GM12878 (cell line): ENCODE measurements at regions not wholly inside any gene's neighbourhood (a gene's known extent, or its start where the extent isn't known, plus 50 kb on each side); places are given as distances from the start of the nearest gene placed in this dataset.

Source experiments
- ATAC-seq: fragments of 200-7000 bp; cut with Tn5 transposase; 3 replicates; pipeline ENCODE4 v1.9.1; 2020; ENCODE audit warnings: mild to moderate bottlenecking, moderate library complexity
- BruUV-seq: library from RNA; stranded (reverse); fragments of 400-500 nt; replicated peaks from 2 replicates; lab custom pipeline; 2021; lab: Mats Ljungman, UMichigan
- CTCF ChIA-PET: fragments of 300-600 bp; sonication (Branson Sonifier 250); formaldehyde crosslinking; extraction: SDS; loops from one replicate; lab custom pipeline; 2021; ENCODE audit warnings: inconsistent platforms; lab: Yijun Ruan, JAX
- POLR2A ChIA-PET: fragments of 350-600 bp; formaldehyde crosslinking; extraction: SDS; loops from one replicate; lab custom pipeline; 2021; ENCODE audit warnings: inconsistent platforms; lab: Charles Lee
- RAD21 ChIA-PET: fragments of 300-600 bp; sonication (Branson Sonifier 250); formaldehyde crosslinking; loops from one replicate; lab custom pipeline; 2023; ENCODE audit warnings: antibody characterized with exemption; ENCODE audit not compliant: unreplicated experiment; lab: Charles Lee
- SMC1A ChIA-PET: fragments of 300-600 bp; sonication (Branson Sonifier 250); formaldehyde crosslinking; loops from one replicate; lab custom pipeline; 2023; ENCODE audit not compliant: unreplicated experiment, uncharacterized antibody; lab: Charles Lee
- DNase-seq: peaks from one replicate; pipeline ENCODE4 v3.0.0-alpha.2; 2011; ENCODE audit warnings: low read depth, low spot score
- FAIRE-seq: peaks from 3 replicates; lab custom pipeline; 2011; peaks lifted over from hg19 to GRCh38; lab: Jason Lieb, UNC
- H2AFZ ChIP-seq: 2 replicates; pipeline ENCODE4 v1.6.0; 2011; ENCODE audit warnings: low read depth, low read length, control low read depth; ENCODE audit not compliant: control insufficient read depth
- H3K27ac ChIP-seq: 2 replicates; pipeline ENCODE4 v1.5.1; 2011; ENCODE audit warnings: control low read depth; ENCODE audit not compliant: control insufficient read depth, insufficient read depth
- H3K27me3 ChIP-seq, 2 experiments: replicated peaks in 1 of 2; 2 replicates each; pipeline versions ENCODE4 v1.6.0 to v1.6.1; 2011; ENCODE audit warnings: low read length in 1 of 2; ENCODE audit not compliant: control insufficient read depth in 2 of 2, insufficient read depth in 2 of 2
- H3K36me3 ChIP-seq, 2 experiments: 2 replicates each; pipeline ENCODE4 v1.5.1; 2011; ENCODE audit warnings: low read length in 1 of 2; ENCODE audit not compliant: control insufficient read depth in 2 of 2, insufficient read depth in 2 of 2
- H3K4me1 ChIP-seq: 2 replicates; pipeline ENCODE4 v1.6.1; 2011; ENCODE audit warnings: mild to moderate bottlenecking, low read length, moderate library complexity, mixed read lengths; ENCODE audit not compliant: control insufficient read depth, insufficient read depth
- H3K4me2 ChIP-seq: 2 replicates; pipeline ENCODE4 v1.6.0; 2011; ENCODE audit warnings: control low read depth; ENCODE audit not compliant: control insufficient read depth, insufficient read depth
- H3K4me3 ChIP-seq: fragments of 200-600 bp; sonication (generic); 2 replicates; pipeline ENCODE4 v1.5.1; 2016
- H3K79me2 ChIP-seq: 2 replicates; pipeline ENCODE4 v1.6.0; 2011; ENCODE audit warnings: low read length; ENCODE audit not compliant: control insufficient read depth, insufficient read depth
- H3K9ac ChIP-seq: 2 replicates; pipeline ENCODE4 v1.8.0; 2011; ENCODE audit warnings: low read length, control low read depth, mixed read lengths; ENCODE audit not compliant: control insufficient read depth, insufficient read depth
- H3K9me3 ChIP-seq: replicated peaks from 3 replicates; pipeline ENCODE4 v1.5.1; 2011; ENCODE audit warnings: mild to moderate bottlenecking, low read length; ENCODE audit not compliant: control insufficient read depth, insufficient read depth
- H4K20me1 ChIP-seq: 2 replicates; pipeline ENCODE4 v1.6.0; 2011; ENCODE audit not compliant: control insufficient read depth, insufficient read depth
- CBX5 ChIP-seq: sonication (generic); IDR thresholded peaks from 2 replicates; pipeline ENCODE4 v1.6.1; 2016; ENCODE audit warnings: low read depth, moderate library complexity, mild to moderate bottlenecking, inconsistent platforms
- CHD2 ChIP-seq: IDR thresholded peaks from 2 replicates; pipeline ENCODE4 v1.6.1; 2011; ENCODE audit warnings: low read depth, low read length, improper control_type of control experiment, borderline replicate concordance
- CUX1 ChIP-seq: IDR thresholded peaks from 2 replicates; pipeline ENCODE4 v1.6.1; 2012; ENCODE audit warnings: improper control_type of control experiment, low read depth, low read length; ENCODE audit not compliant: insufficient replicate concordance
- IRF4 ChIP-seq: IDR thresholded peaks from 2 replicates; pipeline ENCODE4 v1.6.1; 2011; ENCODE audit warnings: low read depth, low read length
- JUNB ChIP-seq: IDR thresholded peaks from 2 replicates; pipeline ENCODE4 v1.6.1; 2016; ENCODE audit warnings: antibody characterized with exemption, mild to moderate bottlenecking
- KLF5 ChIP-seq: fragments of 450-650 bp; IDR thresholded peaks from 2 replicates; pipeline ENCODE4 v1.6.1; 2014; ENCODE audit warnings: mild to moderate bottlenecking; ENCODE audit not compliant: partially characterized antibody
- LARP7 ChIP-seq: fragments of 450-650 bp; IDR thresholded peaks from 2 replicates; pipeline ENCODE4 v1.6.1; 2017; ENCODE audit warnings: mild to moderate bottlenecking
- MTA2 ChIP-seq: fragments of 450-650 bp; IDR thresholded peaks from 2 replicates; pipeline ENCODE4 v1.6.1; 2016; ENCODE audit warnings: low read depth, mild to moderate bottlenecking, moderate library complexity
- NFIC ChIP-seq: IDR thresholded peaks from 2 replicates; pipeline ENCODE4 v1.6.1; 2012; ENCODE audit warnings: low read depth, mild to moderate bottlenecking, inconsistent platforms, low read length, moderate library complexity
- NR2C2 ChIP-seq: IDR thresholded peaks from 2 replicates; pipeline ENCODE4 v1.6.1; 2011; ENCODE audit warnings: borderline replicate concordance, low read depth; ENCODE audit not compliant: control insufficient read depth, insufficient read length
- NR2F1 ChIP-seq: fragments of 450-650 bp; conservative IDR thresholded peaks from 2 replicates; pipeline ENCODE4 v1.6.1; 2017; ENCODE audit warnings: mild to moderate bottlenecking
- SREBF1 ChIP-seq: IDR thresholded peaks from 2 replicates; pipeline ENCODE4 v1.6.1; 2012; ENCODE audit warnings: mild to moderate bottlenecking, low read length
- TBL1XR1 ChIP-seq: IDR thresholded peaks from 2 replicates; pipeline ENCODE4 v1.6.1; 2012; ENCODE audit warnings: low read depth, low read length, improper control_type of control experiment
- USF1 ChIP-seq: IDR thresholded peaks from 2 replicates; pipeline ENCODE4 v1.6.1; 2011; ENCODE audit warnings: borderline replicate concordance, low read depth, mild to moderate bottlenecking, moderate library complexity, mixed read lengths, low read length; ENCODE audit not compliant: insufficient read depth; ENCODE audit errors: extremely low read length
- WGBS: methylation state at CpG from one replicate; pipeline ENCODE4 v1.1.6; 2016; ENCODE audit warnings: low lambda C conversion rate; ENCODE audit not compliant: insufficient replicate concordance, insufficient coverage; ENCODE audit errors: missing lambda C conversion rate; 5-methylcytosine and 5-hydroxymethylcytosine counted together
- in situ Hi-C: fragments of 300-500 bp; cut with MboI; formaldehyde crosslinking; loops from 9 replicates; pipeline ENCODE4 v1.14.3; 2018; ENCODE audit warnings: mixed read lengths
- intact Hi-C: fragments of 100-400 bp; cut with micrococcal nuclease; formaldehyde crosslinking; loops from one replicate; pipeline ENCODE4 v1.14.2; 2022; ENCODE audit not compliant: unreplicated experiment

- no peak for FAIRE-seq
- no TSS peak for BruUV-seq
Measured at GRCh38 chr5:10902145-10902544, 141.1 kb upstream of the DAP start.

GRCh38 chr5:10898514-10898913 is 137.5 kb upstream of the DAP start:
- FAIRE-seq (no peak), ATAC-seq (no peak), DNase-seq (no peak)
- WGBS = 19% methylated on average over 4 of the region's 4 CpGs
- Histone ChIP-seq H4K20me1 (no peaks in the 10 kb centered on the region), H3K9ac (no peak overlapping the region), H3K9me3 (no peaks in the 10 kb centered on the region), H3K4me3 (no peak overlapping the region), H3K4me2 (no peak overlapping the region), H3K27me3 (no peaks in the 10 kb centered on the region), H3K27ac (no peak overlapping the region), H2AFZ (no peak overlapping the region), H3K79me2 (no peaks in the 10 kb centered on the region), H3K4me1 (no peaks in the 10 kb centered on the region), H3K36me3 (no peaks in the 10 kb centered on the region)
- ChIA-PET RAD21 (no interaction called here), SMC1A (no interaction called here), POLR2A (no interaction called here), CTCF (no interaction called here)
- intact Hi-C loops = no loop called here
- in situ Hi-C loops = no loop called here
- no TSS peak for BruUV-seq
- TF ChIP-seq CBX5 = no peak
- no peak for TF ChIP-seq MTA2
- no peak for TF ChIP-seq TBL1XR1
- no peak for TF ChIP-seq NR2C2
- no peak for TF ChIP-seq USF1
- TF ChIP-seq CUX1 = no peak
- no peak for TF ChIP-seq NFIC
- TF ChIP-seq CHD2 = no peak
- TF ChIP-seq SREBF1 = no peak
- TF ChIP-seq KLF5 = no peak
- TF ChIP-seq IRF4 = no peak
- no peak for TF ChIP-seq NR2F1
- no peak for TF ChIP-seq LARP7

More at GRCh38 chr5:10902145-10902544, 141.1 kb upstream of the DAP start:
- H3K9ac ChIP-seq = no peak overlapping the region
- DNase-seq (no peak), ATAC-seq (no peak)
- no peak overlapping the region for H3K4me3 ChIP-seq
- H4K20me1 ChIP-seq = no peaks in the 10 kb centered on the region
- H3K27ac ChIP-seq = no peak overlapping the region
- H3K36me3 ChIP-seq = no peaks in the 10 kb centered on the region
- no peaks in the 10 kb centered on the region for H3K79me2 ChIP-seq
- H3K4me1 ChIP-seq = no peaks in the 10 kb centered on the region
- in situ Hi-C loops (no loop called here), intact Hi-C loops (no loop called here)
- ChIA-PET POLR2A (no interaction called here), SMC1A (no interaction called here), CTCF (no interaction called here), RAD21 (no interaction called here)
- no peaks in the 10 kb centered on the region for H3K9me3 ChIP-seq
- no peak overlapping the region for H2AFZ ChIP-seq
- no peak for TF ChIP-seq JUNB
- WGBS = 17% methylated on average over 2 of the region's 2 CpGs
- no peak overlapping the region for H3K4me2 ChIP-seq
- no peaks in the 10 kb centered on the region for H3K27me3 ChIP-seq
